Activated T-cell treated with anti-CD3 and anti-CD28 coated beads for 1 hour (primary cell): ENCODE measurements at regions not wholly inside any gene's neighbourhood (a gene's known extent, or its start where the extent isn't known, plus 50 kb on each side); places are given as distances from the start of the nearest gene placed in this dataset.

ENCODE experiments used
- DNase-seq: peaks from one replicate; pipeline ENCODE4 v3.0.0-alpha.2; 2020; ENCODE audit warnings: low read depth

DNA sequence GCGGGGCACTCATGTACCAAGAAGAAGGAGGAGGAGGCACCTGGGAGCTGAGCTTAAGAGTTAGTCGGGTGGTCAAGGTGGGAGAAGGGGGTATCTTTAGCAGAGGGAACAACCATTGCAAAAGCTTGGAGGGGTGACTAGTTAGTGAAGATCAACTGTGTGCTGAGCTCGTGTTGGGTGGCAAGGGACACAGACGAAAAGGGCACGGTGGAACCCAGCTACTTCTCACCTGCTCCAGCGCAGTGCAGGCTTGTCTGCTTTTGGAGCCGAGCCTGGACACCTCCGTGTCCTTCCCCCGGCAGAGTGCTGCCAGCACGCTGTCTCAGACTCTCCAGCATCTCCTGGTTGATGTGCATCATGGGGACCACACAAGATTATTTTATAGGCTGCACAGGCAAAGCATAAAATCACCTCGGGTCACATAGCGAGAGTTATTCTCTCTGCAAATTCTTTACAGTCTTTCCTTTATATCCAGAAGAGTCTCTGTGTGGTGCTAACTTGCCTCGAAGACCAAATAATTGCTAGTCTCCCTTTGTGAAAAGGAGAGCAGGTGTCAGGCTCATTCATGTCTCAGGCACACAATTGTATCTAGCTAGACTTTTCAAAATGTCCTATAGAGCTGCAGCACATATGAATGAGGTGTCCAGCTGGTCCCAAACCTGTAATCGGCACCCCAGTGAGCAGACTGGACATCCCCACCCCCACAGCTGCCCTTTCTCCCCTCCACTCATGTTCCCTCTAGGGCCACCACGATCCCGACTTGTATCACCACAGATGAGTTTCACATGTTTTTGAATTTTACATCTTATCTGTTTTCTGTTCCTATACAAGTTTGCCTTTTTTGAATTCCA, 123.4 kb downstream of the CEBPB start:
- DNase-seq: no peak

DNA sequence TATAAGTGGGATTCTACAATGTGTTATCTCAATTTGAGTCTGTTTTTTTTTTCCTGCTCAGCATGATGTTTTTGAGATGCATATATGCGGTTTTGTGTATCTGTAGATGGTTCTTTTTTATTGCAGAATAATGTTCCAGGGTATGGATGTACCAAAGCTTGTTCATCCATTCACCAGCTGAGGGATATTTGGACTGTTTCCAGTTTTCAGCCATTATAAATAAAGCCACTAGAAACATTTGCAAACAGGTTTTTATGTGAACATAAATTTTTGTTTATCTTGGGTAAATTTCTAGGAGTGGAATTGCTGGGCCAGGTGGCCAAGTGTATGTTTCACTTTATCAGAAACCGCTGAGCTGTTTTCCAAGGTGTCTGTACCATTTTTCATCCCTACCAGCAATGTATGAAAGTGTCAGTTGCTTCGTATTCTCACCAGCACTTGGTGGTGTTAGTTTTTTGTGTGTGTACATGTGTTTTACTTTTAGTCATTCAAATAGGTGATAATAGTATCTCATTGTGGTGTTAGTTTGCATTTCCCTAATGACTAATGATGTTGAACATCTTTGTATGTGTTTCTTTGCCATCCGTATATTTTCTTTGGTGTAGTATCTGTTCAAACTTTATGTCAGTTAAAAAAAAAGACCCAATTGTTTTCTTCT, 124.2 kb downstream of the CEBPB start:
- no peak for DNase-seq

DNA sequence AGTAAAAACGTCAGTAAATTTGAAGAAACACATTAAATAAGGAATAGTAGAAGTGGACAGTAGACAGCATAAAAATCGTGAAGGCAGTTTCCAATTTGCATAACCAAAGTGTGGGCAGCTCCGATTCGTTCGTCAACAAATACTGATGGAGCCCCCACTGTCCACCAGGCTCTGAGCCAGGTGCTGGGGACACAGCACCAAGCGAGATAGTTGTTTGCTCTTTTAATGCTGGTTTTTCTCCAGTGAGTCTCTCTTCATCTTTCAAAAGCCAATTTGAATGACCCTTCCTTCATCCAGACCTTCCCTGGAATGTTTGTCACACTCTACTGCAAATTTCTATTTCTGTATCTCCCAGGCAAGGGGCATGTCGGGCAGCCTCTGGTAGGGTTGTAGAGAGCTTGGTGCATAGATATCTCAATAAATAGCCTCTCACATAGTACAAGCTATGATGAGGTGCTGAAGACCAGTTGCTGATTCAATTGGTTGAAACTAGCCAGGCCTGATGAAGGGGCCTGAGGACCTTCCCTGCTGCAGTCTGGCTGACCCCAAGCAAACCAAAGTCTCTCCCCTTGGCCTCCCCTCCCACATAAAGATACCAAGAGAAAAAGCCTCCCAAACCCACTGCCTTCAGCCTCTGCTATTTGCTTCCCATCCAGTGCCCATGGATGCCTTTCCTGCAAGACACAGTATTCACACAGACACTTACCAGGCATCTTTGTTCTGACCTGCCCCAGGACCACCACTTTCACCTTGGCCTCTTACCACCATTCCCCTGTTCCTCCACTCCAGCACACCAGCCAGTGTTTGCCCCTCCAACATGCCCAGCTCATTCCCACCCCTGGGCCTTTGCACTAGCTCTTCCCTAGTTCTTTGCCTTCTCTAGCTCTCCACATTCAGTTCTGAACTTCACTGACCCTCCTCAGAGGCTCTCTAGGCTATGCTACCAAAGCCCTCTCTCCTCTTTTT, 125.2 kb downstream of the CEBPB start:
- DNase-seq: no peak

DNA sequence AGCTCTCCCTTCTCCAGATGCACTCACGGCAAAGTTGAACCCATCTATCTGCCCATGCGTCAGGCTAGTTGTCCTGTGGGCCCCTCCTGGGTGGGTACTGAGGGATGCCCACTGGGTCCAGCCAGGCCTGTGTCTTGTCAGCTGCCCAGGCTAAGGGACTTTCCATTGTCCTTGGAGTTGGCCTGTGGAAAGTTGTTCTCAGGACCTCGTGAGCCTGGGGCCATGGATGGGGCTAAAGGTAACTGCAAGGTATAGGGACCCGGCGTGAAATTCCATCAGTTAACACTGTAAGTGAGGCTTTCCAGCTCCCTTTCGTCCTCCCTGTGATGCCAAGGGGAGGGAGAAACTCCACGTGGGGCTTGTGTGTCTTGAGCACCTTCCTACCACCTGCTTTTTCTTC, 126.5 kb downstream of the CEBPB start:
- DNase-seq: no peak

- no peak for DNase-seq
These were observed 127.0 kb downstream of the CEBPB start for GRCh38 chr20:50317609-50318008.

GRCh38 chr20:50318710-50319109, 128.1 kb downstream of the CEBPB start:
- no peak for DNase-seq

- DNase-seq: no peak
These were observed 129.6 kb downstream of the CEBPB start for GRCh38 chr20:50320005-50320900.

DNA sequence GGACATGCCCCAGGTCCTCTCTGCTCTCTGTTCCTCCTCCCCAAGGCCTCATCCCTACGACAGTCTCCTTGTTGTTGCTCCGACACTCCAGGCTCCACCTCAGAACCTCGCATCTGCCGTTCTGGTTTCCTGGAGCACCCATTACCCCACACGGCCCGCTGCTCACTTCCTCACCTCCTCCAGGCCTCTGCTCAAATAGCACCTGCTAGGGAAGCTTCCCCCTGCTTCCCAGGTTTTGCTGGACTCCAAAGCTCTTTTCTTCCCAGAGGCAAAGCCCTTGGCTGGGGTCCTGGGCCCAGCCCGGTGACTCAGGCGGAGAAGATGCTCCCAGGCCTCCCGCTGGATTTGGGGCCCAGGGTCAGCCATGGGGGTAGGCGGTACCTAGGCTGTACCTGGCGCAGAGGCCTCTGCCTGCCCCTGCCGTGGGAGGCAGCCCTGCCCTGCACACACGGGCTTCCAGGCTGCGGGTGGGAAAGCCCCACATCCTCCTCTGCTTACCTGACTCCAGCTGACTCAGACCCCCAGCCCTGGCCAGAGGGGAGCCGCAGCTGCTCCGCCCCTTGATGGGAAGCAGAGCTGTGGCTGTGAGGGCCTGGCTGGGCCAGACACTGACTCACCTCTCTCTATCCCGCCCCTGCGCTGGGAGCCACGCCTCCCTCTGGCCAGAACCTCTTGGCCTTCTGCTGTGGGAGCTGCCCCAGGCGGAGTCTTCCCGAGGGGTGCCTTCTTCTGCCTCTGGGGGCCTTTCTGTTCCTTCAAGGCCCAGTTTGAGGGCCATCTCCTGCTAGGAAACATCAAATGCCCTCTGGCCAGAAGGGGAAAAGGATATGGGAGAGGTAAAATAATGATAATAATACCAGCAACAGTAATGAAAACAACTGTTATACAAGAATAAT, 130.5 kb downstream of the CEBPB start:
- DNase-seq: no peak

- DNase-seq: no peak
These were observed 131.3 kb downstream of the CEBPB start for GRCh38 chr20:50321797-50322480.

DNA sequence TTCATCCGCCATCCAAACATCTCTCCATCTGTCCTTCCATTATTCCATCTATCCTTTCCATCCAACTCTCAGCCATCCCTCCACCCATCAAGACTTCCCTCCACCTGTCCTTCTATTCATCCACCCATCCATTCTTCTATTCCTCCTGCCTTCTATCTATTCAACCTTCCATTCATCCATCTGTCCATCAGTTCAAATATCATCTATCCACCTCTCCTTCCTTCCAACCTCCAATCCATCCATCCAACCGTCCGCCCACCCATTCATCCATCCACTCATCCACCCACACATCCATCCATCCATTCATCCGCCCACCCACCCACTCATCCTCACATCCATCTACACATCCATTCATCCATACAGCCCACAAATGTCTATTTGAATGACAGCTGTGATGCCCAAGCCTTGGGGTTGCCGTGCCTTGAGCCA, 132.1 kb downstream of the CEBPB start:
- DNase-seq: no peak

DNA sequence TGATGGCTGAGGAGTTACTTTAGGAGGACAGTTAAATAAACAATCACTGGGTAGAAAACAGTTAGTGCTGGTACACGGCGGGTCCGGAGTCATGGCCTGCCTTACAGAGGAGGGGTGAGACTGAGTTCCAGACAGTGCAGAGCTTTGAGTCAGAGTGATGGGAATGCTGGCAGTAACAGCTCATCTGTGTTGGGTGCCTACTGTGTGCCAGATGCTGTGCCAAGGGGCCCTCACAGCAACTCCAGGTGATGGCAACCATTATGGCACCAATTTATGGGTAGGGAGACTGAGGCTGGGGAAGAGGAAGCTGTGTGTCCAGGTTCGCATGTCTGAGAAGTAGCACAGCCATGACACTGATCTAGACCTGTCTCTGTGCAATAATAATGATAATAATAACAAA, 132.6 kb downstream of the CEBPB start:
- DNase-seq: no peak

DNA sequence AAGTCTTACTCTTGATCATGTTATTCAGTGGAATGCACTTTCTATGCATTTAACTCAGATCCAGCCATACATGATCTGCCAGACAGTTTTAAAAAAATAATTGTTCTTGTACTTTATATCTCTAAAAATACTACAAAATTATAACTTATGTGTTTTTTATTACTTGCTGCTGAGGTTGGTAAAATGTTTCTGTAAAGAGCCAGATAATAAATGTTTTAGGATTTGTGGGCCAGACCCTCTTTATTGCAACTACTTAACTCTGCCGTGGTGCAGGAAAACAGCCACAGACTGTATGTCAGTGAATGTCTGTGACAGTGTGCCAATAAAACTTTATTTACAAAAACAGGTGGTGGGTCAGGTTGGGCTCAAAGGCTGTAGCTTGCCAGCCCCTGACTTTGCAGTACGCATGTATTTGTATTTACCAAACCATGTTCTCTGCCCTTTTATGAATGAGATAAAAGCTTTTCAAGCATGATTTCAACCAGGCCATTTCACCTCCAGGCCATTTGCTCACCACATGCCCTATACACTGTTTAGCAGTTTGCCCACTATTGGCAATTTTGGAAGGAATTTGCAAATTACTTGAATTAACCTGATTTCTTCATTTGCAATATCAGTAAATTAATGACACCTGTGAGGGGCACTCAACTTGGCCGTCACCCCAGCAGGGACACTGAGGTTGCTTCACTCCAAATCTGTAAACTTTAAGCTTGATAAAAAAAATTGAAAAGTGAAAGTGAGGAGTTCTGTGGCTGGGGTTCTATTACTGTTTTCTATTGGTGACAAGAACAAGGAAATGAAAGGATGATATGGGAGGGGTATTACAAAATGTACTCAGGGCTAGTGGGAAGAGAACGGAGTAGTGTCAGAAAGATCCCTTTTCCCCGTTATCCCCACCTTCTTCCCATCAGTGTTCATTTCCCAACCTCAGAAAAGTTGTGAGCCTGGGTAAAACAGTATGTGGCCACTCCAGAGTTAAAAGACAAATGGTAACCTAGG, 133.4 kb downstream of the CEBPB start:
- no peak for DNase-seq

DNA sequence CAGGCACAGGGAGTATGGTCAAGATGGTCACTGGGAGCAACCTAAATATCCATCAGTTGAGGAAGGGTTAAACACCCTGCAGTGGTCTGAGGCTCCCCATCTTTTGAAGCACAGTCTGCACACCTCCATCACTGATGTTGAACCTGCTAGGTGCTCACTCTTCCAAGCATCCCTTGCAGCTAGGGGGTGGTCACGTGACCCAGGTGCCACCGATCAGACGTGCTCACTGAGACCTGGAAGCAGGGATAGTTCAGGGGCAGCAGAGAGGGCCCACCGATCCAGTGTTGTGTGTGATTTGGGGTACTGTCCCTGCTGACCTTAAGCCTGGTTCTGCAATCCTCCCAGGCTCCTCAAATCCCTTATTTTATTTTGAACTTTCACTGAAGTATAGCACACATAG, 134.6 kb downstream of the CEBPB start:
- DNase-seq: no peak

DNA sequence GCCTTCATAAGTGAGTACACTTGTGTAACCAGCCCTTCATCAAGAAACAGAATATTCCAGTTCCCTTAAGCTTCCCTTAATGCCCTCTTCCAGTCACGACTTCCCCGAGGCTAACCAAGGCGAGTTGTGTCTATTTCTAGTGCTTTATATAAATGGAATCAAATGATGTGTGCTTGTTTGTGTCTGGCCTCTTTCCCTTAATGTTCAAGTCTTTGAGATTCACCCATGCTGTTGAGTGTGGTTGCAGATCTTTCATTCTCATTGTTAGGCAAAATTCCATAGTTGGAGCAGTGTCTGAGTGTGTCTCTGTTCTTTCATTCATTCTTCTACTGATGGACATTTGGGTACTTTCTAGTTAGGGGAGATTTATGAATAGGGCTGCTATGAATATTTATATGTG, 135.0 kb downstream of the CEBPB start:
- no peak for DNase-seq

DNA sequence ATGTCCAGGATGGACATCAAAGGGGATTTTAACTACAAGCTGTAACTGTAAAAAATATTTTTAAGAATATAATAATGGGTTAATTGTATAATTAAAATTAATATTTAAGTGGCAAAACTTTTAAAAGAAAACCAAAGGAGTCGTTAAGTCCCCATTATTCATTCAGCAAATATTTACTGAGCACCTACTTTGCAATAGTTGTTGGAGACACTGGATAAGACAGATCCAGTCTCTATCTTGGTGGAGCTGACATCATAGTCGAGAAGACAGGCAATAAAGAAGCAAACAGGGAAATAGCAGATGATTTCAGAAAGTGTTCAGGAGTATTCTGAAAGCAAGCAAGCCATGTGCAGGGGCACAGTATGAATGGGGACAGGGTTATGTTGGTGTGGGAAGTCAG, 137.0 kb downstream of the CEBPB start:
- no peak for DNase-seq

DNA sequence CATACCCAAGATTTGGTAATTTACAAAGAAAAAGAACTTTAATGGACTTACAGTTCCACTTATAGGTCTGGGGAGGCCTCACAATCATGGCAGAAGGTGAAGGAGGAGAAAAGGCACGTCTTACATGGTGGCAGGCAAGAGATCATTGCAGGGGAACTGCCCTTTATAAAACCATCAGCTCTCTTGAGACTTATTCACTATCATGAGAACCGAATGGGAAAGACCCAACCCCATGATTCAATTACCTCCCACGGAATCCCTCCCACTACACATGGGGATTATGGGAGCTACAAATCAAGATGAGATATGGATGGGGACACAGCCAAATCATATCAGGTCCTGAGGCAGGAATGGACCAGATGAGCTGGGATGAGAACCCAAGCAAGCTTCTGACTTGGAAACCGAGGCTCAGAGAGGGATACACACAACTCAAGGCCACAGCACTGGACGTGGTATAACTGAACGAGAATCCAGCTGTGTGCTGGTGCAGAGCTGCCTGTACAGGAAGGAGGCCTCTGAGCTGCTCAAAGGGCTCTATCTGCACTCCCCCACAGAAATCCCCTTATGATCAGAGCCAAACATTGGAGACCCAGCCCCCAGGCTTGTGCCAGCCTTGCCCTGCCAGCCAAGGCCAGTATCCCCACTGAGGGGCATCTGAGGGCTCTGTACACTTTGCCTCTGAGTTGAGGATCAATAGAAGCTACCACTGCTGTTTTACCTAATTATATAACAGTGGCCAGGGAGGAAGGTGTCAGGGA, 137.8 kb downstream of the CEBPB start:
- DNase-seq: no peak

- DNase-seq: no peak
These were observed 138.6 kb downstream of the CEBPB start for GRCh38 chr20:50328996-50329898.
